ENCODE measurements at regions not wholly inside any gene's neighbourhood (a gene's known extent, or its start where the extent isn't known, plus 50 kb on each side); places are given as distances from the start of the nearest gene placed in this dataset.

DNA sequence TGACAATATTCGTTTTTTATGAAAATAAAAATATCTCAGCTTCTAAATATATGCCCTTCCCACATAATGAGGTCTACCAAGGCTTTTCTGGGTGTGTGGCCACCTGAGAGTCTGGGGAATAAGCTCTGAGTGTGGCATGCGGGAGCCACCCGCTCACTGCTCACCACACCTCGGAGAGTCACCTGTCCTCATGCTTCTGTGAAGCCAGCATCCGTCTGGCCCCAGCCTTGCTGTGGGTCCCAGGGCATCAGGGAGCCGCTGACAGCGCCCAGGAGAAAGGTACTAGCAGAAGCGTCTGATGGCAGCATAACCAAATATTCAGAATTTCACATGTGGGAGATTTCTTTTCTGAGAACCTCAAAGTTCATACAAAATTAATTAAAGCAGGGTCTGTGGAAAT lies 133.2 kb upstream of the IRX4 start:
- DNase-seq = no peak

DNA sequence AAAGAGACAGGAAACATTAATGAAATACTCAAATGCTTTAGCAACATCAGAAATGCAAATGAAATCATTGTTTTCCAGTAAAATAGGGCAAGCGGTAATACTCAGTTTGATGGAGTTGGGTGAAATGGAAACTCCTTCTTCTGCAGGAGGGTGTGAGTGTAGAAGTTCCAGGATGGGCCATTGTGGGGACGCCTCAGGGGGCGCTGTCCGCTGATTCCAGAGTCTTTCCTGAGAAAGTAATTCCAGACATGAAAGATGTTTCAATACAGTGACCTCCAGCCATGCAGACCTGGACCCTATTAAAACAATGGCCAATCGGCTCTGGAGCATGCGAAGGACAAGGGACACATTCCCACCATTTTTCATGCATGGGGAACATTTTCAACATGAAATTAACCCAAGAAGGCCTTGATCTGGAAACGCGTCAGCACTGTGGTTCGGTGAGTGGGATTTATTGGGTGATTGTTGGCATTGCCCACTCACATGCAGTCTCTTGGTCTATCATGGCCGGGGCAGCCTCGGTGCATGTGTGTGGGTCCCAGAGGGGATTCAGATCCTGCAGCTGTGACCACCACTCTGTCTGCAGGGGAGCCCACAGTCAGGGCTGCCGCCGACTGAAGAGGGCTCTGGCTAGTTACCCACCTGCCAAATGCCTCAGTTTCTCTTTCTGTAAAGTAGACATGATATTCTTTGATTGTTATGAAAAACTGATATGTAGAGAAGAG lies 132.6 kb upstream of the IRX4 start:
- DNase-seq = no peak

DNA sequence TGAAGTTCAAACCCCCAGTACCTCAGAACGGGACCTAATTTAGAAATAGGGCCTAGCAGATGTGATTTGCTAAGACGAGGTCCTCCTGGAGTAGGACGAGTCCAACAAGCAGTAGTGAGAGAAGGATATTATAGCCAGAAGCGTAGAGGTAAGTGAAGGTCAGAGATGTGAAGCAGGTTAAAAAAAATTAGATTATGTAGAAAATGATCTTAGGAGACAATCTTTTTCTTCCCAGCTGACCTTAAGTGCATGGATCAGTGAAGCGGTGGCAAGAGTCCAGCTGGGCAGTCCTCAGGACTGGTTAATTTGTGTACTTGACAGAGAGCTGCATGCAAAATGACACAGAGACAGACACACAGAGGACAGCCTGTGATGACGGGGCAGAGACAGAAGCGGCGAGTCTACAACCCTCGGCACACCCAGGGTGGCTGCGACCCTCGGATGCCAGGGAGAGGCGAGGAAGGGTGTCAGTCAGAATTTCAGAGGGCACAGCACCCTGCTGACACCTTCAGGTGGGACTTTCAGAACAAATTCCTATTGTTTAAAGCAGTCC lies 131.4 kb upstream of the IRX4 start:
- DNase-seq = no peak

DNA sequence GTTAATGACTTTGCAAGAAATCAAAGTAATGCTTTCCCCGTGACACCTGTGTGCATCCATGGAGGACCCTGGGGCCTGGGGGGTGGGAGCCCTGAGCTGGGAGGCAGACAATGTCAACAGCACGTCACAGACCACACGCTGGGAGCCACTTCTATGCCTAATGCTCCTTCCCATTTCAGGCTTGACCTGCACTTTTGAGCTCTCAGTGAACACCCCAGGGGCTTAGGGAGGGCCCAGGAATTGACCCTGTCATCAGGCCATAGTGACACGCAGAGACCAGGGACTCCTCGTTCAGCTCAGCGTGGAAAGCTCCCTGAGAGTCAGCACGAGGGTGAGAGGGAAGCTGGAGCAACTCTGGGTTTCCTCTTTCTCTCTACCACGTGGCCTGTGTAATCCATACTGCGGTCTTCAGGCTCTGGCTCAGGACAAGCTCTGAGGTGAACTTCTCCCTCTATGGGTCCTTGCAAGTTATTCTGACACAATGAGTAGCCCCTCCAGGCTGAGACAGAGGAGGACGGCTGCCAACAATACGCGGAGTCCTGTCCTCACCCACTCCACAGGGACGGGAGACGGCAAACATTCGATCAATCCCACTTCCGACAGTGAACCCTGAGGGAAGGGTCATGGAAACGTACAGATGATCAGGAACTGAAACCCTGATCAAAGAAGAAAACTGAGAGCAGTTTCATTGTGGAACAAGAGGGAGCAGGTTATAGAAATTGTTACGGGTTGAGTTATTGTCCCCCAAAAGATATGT lies 130.8 kb upstream of the IRX4 start:
- DNase-seq = no peak

DNA sequence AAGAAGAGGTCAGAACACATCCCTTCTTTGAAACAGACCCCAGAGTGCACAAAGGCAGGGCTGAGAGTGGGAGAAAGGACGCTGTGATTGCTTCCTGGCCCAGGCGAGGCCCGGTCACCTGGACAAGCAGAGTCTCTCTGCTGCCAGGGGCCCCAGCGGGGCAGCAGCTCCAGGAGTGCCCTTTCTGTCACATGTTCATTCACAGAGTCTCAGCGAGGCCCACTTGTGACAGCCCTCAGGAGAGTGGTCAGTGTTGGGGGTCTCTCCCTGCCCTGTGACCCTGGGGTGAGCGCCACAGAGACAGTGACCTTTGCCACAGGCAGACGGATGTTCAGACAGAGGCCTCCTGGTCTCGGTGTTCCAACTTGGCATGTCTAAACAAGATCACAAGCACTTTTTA lies 130.2 kb upstream of the IRX4 start:
- no peak for DNase-seq

DNA sequence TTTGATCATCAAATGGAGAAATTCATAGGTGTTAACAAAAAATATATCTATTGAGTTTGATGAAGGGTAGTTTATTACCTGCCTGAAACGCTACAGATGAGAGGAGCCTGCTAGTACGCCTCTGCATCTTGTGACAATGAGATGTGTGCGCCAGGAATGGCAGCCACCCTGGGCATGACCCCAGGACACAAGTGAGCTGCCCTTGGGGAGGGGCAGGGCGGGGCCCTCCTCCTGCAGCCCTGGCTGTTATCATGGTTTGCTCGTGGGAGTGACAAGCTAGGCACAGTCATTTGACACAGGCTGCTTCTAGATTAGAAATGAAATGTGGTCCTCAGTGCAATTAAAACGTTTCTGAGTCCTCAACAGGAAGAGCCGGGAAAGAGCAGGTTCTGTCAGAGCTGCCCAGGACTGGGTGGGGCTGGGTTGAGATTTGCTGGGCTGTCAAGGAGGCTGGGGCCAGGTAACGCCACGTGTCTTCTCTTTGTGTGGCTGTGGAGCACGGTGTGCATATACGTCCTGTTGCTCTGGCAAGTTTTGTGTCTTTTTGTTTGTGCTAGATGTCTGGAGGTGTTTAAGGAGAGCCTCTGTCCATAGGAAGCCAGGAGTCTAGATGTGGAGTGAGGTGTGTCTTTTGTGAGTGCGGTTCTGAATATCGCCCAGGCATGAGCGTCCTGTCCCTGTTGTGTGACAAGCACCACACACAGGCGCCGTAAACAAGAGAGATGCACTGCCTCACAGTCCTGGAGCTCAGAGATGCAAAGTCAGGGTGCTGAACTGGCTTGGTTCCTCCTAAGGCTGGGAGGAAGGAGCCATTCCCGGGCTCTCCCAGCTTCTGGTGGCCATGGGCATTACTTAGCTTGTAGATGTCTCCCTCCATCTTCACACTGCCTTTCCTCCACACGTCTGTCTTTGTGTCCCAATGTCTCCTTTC lies 129.0 kb upstream of the IRX4 start:
- no peak for DNase-seq

DNA sequence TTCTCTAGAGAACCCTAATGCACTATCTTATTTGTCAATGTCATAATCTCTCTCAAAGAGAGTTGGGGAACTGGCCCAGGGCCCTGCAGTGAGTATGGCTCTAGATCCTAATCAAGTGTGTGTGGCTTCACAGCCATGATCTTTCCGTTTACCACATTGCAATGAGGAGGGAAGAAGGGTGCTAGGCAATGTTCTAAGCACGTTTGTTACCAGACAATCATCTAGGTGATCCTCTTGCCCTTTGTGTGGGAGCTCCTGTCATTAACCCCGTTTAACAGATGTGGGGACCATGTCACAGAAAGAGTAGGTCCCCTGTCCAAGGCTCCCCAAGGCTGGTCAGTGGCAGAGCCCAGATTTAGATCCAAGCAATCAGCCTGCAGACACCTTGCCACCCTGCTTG lies 128.2 kb upstream of the IRX4 start:
- no peak for DNase-seq

DNA sequence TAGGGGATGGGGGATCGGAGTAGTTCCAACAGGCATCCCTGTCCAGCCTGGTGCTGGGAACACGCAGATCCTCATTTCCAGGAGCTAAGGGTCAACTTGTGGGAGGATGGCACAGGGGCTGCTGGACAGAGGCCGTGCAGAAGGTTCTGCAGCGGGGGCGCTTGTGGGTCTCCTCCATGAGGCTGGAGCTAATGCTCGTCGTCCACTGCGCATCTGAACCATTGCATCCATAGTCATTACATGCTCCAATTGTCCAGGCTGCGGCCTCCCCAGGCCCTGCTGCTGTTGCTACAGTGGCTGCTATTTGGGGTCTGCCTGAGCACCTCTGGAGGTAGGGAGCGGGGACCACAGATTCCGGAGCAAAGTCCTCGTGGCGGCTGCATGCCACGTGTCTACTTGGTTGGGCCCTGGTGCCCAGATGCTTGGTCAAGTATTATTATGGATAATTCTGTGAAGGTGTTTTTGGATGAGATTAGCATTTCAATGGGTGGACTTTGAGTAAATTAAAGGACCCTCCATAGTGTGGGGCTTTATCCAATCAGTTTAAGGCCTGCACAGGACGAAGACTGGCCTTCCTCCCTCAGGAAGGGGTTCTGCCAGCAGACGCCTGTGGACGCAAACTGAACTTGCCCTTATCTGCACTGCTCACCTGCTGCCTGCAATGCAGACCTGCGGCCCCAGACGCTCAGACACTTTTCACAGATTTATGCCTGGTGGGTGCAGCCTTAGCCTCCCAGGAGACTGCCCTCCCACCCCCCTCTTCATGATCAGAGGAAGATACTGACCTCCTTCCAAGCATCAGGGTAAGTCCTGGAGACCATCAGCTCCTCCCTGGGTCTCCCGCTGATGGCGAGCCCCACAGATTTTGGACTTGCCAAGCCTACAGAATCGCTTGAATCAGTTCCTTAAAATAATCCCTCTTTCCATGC lies 127.5 kb upstream of the IRX4 start:
- DNase-seq = no peak

DNA sequence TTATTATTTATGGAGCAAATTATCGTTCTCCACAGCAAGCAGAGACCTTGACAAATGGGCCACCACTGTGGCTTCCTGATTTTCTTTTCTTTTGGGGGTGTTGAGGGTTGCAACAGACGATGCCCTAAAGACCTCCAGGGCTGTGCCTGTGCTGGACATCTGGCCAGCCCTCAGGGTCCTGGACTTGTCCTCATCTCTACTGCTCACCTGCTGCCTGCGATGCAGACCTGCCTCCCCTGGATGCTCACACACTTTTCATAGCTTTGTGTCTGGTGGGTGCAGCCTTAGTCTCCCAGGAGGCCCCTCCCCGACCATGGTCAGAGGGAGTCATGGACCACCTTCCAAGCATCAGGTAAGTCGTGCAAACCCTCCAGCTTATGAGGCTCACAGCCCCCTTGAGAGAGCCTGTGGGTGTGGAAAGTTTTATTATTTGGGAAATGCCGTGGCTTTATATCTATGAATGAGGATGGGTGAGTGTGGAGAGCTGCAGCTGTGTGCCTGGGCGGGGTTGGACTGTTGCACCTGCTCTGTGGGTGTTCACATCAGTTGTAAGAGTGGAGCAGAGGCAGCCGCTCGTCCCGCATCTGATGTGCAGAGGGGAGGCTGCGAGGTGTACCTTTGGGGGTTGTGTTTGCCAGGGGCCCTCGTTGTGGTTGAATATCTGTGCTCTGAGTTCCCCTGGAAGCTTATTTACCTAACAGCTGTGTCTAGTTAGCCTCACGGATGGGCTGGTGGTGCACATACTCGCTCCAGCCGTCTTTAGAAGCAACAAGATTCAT lies 126.3 kb upstream of the IRX4 start:
- DNase-seq = peak; percentile 52

DNA sequence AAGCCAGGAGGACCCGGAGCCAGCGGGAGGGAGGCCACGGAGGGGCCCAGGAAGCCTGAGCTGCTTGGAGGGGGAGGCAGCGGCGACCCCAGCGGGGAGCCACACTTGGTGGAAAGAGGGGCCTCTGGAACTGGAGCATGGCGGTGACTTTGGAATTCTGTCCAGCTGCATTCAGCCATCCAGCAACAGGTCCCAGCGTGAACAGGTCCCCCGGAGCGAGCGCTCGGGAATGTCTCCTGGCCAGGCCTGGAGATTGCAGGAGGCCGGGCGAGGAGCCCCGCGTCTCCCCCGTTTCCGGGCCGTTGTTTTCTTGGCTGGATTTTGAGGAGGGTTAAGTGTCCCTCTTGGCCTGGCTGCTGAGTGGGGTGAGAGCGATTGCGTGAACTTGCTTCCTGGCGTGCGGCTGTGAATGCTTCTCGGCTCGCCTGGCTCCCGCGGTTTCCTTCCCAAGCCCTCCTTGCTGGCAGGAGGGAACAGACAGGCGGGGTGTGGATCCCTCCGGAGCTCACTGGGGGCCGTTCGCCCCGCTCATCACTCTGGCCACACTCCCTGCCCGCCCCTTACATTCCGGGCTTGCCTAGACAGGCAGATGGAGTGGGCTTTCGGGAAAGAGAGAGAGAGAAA lies 125.3 kb upstream of the IRX4 start:
- no peak for DNase-seq

DNA sequence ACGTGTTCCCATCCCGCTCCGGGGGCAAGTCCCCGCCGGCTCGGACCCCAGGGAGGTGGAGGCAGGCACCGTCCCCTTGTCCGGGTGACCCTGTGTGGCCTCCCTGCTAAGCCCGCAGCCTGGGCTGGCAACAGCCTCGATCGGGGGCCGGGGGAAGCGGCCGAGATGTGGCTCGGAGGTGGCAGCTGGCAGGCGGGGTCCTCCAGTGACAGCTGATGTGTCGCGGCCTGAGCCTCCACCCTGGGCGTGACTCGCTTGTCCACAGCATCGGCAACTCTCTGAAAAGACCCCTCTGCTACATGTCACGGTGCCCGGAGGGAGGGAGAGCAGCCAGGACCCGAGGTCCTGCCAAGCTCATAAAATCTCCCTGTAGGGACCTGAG lies 124.8 kb upstream of the IRX4 start:
- DNase-seq = no peak

DNA sequence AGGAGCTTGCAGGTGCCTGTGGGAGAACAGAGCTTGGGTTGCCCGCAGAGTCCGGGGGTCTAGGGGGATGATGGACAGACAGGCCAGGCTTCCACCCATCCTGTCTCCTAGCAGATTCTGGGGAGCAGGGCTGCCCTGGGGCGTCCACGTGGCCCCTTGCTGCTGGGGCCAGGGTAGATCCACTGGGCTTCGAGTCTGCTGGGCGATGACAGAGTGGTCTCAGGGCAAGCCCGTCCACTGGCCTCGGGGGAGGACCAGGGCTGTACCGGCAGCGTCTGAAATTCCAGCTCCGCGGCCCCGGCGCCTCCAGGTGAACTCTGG lies 124.2 kb upstream of the IRX4 start:
- DNase-seq = no peak

DNA sequence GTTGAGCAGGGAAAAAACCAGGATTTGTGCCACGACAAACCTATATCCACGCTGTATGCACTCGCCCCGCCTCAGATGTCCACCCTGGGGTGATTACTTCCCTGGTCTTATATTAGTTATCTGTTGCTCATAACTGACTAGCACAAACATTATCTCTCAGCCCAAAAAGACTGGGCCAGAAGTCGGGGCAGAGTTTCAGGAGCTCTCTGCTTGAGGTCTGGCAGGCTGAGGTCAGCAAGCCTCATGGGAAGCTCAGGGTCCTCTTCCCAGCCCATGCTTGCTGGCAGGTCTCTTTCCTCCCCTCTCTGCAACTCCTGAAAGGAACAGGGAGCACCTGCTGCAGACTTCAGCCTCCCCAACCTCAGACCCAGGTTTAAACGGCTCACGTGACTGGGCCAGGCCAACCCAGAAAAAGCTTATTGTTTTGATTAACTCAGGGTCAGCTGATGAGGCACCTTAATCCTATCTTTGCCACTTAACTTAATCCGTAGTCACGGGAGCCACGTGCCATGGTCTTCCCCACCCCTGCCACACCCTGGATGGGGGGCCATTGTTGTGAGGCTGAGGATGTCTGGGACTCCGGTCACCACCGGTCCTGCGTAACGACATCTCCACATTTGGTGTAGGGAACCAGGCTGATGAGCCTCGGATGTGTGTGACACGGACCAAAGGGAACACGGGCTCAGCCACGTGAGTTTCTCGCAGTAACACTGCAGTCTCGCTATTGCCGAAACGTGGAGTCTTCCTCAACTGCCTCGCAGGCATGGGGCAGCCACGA lies 123.7 kb upstream of the IRX4 start:
- no peak for DNase-seq

DNA sequence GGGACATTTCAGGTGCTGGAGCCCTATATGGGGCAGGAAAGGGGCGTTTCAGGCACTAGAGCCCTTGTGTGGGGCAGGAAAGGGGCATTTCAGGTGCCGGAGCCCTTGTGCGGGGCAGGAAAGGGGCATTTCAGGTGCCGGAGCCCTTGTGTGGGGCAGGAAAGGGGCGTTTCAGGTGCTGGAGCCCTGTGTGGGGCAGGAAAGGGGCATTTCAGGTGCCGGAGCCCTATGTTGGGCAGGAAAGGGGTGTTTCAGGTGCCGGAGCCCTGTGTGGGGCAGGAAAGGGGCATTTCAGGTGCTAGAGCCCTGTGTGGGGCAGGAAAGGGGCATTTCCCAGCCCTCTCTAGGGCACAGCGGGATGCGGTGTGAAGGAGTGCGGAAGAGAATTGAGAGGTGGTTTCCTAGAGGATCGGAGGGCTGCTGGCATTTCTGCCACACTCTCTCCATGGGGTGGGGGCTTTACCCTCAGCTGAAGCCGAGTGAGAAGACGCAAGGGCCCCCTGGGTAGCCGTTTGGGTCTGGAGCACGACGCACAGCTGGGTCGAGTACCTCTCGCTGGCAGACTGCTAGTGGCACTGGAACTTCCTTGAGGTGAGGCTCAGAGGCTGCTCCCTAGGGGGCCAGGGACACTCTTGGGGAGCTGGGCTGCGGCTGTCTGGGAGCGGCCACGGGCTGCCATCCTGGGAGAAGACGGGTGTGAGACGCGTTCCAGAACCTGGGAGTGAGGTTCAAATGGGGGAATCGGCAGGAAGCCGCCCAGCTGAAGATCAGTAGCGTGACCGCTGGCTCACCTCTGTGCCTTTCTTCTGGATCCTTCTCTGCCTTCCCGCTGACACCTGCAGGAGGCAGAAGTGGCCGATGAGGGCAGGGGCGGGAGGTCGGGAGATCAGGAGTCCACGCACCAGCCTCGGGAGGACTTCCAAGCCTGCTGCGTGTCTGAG lies 122.6 kb upstream of the IRX4 start:
- no peak for DNase-seq

DNA sequence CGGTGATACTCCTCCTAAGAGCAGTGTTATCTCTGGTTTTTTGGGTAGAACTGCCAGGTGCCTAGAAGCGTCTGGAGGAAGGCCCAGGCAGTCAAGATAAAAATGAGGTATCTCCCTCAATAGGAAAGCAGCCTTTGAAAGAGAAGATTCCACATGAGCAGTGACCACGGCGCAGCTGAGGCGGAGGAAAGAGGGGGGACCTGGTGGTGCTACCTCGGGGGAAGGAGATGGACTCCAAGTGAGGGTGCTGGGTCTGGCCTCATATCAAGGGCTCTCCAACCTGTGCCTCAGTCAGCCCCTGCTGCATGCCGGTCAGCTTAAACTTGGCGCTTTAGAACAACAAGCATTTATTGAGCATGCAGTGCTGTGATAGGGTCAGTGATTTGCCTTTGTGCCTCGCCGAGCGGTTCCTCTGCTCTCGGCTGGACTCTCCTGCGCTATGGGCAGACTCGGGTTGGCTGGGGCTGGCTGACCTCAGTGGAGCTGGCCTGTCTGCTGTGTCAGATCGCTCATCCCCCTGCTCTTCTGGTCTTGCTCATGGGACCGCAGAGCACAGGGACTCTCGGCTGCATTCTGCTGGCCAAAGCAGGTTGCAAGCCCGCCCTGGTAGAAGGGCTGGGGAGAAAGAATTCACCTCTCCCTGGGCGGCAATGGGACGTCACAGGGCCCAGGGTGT lies 121.1 kb upstream of the IRX4 start:
- no peak for DNase-seq

DNA sequence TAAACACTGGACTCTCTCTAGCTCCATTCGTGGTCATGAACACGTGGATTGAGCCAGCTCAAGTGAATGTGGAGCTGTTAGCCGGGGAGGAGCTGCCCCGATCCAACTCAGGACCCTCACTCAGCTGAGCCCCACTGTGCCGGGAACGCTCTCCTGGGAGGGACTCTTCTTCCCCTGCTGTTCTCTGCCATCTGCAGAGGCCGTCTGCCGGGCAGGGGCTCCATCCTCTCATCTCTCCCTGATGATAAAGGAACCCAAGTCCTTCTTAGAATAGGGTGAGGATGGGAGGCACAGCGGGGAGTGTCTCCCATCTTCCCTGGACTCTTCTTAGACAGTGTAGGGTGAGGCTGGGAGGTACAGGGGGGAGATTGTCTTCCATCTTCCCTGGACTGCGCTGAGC lies 120.5 kb upstream of the IRX4 start:
- DNase-seq = no peak

DNA sequence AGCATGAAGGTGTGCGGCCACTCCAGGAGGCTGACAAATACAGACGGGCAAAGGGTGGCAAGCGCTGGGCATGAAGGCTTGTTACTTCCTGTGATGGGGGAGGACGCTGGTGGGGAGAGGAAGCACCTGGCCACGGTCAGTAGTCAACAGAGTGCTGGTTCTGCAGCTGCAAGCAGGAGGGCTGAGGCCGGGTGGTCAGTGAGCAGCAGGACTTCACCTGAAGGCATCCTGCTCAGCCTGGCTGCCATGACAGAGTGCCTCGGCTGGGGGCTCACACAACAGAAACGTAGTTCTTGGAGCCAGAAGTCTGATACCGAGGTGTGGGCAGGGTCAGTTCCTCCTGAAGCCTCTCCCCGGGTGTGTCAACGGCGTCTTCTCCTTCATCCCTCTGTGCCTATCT lies 118.6 kb upstream of the IRX4 start:
- DNase-seq = peak; percentile 84

DNA sequence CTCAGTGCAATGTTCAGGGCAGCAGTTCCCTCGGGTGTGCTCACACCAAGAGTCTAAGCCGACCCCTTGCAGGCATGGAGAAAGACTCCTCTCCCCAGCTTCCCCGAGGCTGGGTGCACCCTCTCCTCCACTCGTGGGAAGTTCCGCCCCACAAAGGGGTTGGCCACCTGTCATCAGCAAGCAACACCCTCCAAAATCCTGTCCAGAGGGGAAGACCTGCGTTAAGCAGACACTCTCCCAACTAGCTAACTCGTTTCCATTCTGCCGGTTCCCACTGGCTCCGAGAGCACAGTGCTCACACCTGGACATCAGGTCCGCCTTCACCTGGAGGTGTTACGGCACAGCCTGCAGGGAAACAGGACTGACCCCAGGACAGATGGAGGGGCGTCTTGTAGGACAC lies 117.9 kb upstream of the IRX4 start:
- peak; percentile 51 for DNase-seq
